Liver (tissue), 2 donors: ENCODE measurements at regions not wholly inside any gene's neighbourhood (a gene's known extent, or its start where the extent isn't known, plus 50 kb on each side); places are given as distances from the start of the nearest gene placed in this dataset.

ENCODE experiments used
- ATF3 ChIP-seq: IDR thresholded peaks from 2 replicates; pipeline ENCODE4 v1.6.1; 2016; ENCODE audit warnings: antibody characterized with exemption
- GABPA ChIP-seq, 2 donors: IDR thresholded peaks in 1 of 2; conservative IDR thresholded peaks in 1 of 2; 2 replicates each; pipeline ENCODE4 v1.6.1; 2016; ENCODE audit warnings: antibody characterized with exemption in 2 of 2, mild to moderate bottlenecking in 1 of 2, moderate library complexity in 1 of 2
- YY1 ChIP-seq: IDR thresholded peaks from 2 replicates; pipeline ENCODE4 v1.6.1; 2016; ENCODE audit warnings: antibody characterized with exemption, mild to moderate bottlenecking
- ZBTB33 ChIP-seq: IDR thresholded peaks from 2 replicates; pipeline ENCODE4 v1.6.1; 2016; ENCODE audit warnings: antibody characterized with exemption
- donor health status: healthy.

- TF ChIP-seq GABPA (IDR thresholded peaks at IDR 0.05 in 1 of 2, conservative IDR thresholded peaks at IDR 0.05 in 1 of 2) (no peak), YY1 (no peak), ATF3 (no peak), ZBTB33 (no peak)
Observed at GRCh38 chr15:70275461-70276138, 177.9 kb upstream of the TLE3 start.
